BLaER1 (cell line): ENCODE measurements at regions not wholly inside any gene's neighbourhood (a gene's known extent, or its start where the extent isn't known, plus 50 kb on each side); places are given as distances from the start of the nearest gene placed in this dataset.
"Not testable (repeated sequence)": the region's sequence is repeated elsewhere in the genome, so short reads cannot be mapped to it uniquely, and the experiment has no call there.

Experiments used
- H3K27ac ChIP-seq: shearing (Covaris generic); formaldehyde crosslinking; 2 replicates; pipeline ENCODE4 v1.8.1; 2022
- H3K27me3 ChIP-seq: shearing (Covaris generic); formaldehyde crosslinking; 2 replicates; pipeline ENCODE4 v1.8.1; 2022
- H3K36me3 ChIP-seq: shearing (Covaris generic); formaldehyde crosslinking; 2 replicates; pipeline ENCODE4 v1.8.1; 2022
- H3K4me1 ChIP-seq: shearing (Covaris generic); formaldehyde crosslinking; 2 replicates; pipeline ENCODE4 v1.8.1; 2022
- H3K4me2 ChIP-seq: shearing (Covaris generic); formaldehyde crosslinking; 2 replicates; pipeline ENCODE4 v1.8.1; 2022
- H3K4me3 ChIP-seq: shearing (Covaris generic); formaldehyde crosslinking; 2 replicates; pipeline ENCODE4 v1.8.1; 2022
- H3K9ac ChIP-seq: shearing (Covaris generic); formaldehyde crosslinking; 2 replicates; pipeline ENCODE4 v1.8.1; 2022
- H3K9me3 ChIP-seq: shearing (Covaris generic); formaldehyde crosslinking; 2 replicates; pipeline ENCODE4 v1.8.1; 2022
- H4K20me1 ChIP-seq: shearing (Covaris generic); formaldehyde crosslinking; 2 replicates; pipeline ENCODE4 v1.8.1; 2022
- Cebpa-rat ChIP-seq: shearing (Covaris generic); IDR thresholded peaks from 2 replicates; pipeline ENCODE4 v1.8.1; 2022

DNA sequence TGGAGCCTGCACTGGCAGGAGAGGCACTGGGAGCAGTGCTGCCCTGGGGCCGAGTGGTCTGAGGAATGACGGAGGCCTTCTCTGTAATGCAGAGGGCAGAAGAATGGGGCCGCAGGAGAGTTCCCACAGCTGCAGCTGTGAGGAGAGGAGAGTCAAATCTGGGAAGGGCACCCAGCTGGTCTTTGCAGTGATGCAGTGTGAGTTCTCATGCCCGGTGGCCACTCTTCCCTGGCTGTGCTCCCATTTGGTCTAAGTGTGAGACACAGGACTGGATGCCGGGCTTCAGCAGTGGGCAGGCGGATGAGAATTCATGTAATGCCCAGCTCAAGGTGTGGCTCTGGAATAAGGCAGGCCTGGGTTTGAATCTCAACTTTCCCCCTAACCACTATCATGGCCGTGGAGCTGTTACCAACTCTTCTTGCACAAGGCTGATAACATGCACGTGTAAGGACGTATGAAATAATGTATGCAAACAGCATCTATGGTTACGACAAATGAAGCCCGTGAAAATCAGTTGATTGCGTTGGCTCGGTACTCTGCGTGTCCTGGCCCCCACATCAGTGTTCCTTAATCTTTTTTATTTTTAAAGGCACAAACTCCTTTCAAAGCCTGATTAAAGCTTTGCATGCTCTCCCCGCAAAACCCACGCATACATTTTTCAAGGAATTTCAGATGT, 71.6 kb downstream of the ACKR3 start:
- TF ChIP-seq Cebpa-rat, result no peak
- no peaks in the 10 kb centered on the region for H3K27me3 ChIP-seq
- H3K9ac ChIP-seq, result no peak overlapping the region
- no peaks in the 10 kb centered on the region for H3K36me3 ChIP-seq
- H3K27ac ChIP-seq, result no peak overlapping the region
- H4K20me1 ChIP-seq, result no peaks in the 10 kb centered on the region
- H3K4me3 ChIP-seq, result no peak overlapping the region
- H3K9me3 ChIP-seq, result peaks cover 25% of the 10 kb centered on the region
- no peak overlapping the region for H3K4me2 ChIP-seq
- H3K4me1 ChIP-seq, result no peaks in the 10 kb centered on the region

DNA sequence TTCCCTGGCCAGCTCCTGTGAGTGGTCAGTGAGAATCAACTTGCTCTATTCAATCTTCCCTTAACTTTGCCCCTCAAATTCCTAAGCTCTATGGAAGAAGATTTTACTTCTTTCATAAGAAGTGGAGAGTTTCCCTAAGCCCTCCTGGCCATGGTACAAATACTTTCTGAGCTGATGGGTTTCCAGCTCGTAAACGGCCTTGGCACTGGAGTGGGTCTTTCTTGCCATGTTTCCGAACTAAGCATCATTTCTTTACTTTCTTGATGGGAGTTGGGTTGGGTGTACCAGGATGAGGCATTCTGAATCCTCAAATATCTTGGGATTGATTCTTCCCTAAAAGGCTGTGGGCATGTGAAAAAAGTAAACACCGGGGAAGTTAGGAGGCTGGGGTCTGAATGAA, 72.5 kb downstream of the ACKR3 start:
- Histone ChIP-seq H3K27me3 (no peaks in the 10 kb centered on the region), H3K4me2 (no peak overlapping the region), H3K9me3 (peaks cover 25% of the 10 kb centered on the region), H3K36me3 (no peaks in the 10 kb centered on the region), H3K9ac (no peak overlapping the region), H3K4me3 (no peak overlapping the region), H3K4me1 (no peaks in the 10 kb centered on the region), H4K20me1 (no peaks in the 10 kb centered on the region), H3K27ac (no peak overlapping the region)
- no peak for TF ChIP-seq Cebpa-rat

DNA sequence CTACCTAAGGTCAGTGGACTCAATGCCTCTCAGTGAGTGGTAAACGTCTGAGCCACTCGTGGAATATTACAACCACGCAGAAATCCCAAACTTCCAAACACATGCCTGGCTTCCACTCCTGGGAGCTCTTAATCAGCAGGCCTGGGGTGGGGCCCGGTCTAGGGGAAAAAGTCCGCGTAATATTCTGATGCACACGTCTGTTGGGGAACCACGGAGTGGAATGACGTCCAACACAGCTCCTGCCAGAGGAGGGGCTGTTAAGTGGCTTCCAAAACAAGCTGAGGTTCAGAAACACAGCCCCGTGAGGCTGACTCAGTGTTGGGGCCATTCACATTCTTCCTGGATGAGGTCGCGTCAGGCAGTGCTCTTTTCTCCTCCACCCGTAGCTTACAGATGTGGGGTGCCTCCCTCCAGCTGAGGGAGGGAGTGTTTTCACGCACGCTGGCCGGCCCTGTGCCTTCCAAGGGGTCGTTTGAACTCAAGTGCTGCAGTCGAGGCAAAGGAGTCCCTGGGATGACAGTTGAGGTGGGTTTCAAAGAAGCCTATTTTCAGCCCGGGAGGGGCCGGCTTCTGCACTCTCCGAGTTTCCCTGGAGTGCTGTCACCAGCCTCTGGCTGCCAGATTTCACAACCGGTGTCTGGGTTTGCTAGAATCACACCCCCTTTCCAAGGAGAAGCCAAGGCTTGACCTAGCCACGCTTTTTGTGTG, 73.1 kb downstream of the ACKR3 start:
- Histone ChIP-seq H3K27me3 (no peaks in the 10 kb centered on the region), H3K36me3 (no peaks in the 10 kb centered on the region), H3K27ac (no peak overlapping the region), H3K4me1 (no peaks in the 10 kb centered on the region), H3K4me3 (no peak overlapping the region), H3K4me2 (no peak overlapping the region), H3K9ac (no peak overlapping the region), H3K9me3 (peaks cover 25% of the 10 kb centered on the region), H4K20me1 (no peaks in the 10 kb centered on the region)
- TF ChIP-seq Cebpa-rat, result no peak

DNA sequence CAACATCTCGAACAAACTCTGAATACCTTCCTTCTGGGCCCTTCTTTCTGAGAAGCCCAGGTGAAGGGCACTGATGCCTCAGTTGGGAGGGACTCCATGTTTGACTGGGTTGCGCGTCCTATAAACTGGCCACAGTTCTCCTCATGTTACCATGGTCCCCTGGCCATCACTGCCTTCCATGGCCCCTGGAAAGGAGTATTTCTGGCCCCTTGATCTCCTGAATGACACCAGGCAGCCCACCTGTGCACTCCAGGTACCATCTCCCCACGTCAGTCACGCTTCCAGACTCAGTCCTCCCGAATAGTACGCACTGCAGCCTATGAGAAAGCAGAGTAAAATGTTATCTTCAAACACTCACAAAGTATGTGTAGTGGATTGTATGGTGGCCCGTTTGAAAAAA, 73.9 kb downstream of the ACKR3 start:
- no peaks in the 10 kb centered on the region for H3K4me1 ChIP-seq

DNA sequence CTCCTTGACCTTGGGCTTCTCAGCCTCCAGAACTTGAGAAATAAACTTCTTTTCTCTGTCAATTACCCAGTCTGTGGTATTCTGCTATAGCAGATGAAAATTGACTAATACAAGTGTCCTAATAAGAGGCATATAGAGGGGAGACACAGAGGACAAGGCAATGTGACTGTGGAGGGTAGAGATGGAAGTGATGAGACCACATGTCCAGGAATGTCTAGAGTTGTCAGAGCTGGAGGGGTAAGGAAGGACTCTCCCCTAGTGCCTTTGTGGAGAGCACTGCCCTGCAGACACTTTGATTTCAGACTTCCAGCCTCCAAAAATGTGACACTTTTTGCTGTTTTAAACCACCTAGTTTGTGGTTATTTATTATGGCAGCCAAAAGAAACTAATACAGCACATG, 74.4 kb downstream of the ACKR3 start:
- Histone ChIP-seq H3K27ac (no peak overlapping the region), H3K4me3 (no peak overlapping the region), H3K27me3 (no peaks in the 10 kb centered on the region), H3K4me1 (no peaks in the 10 kb centered on the region), H3K9ac (no peak overlapping the region), H3K4me2 (no peak overlapping the region), H4K20me1 (no peaks in the 10 kb centered on the region), H3K36me3 (no peaks in the 10 kb centered on the region), H3K9me3 (peaks cover 25% of the 10 kb centered on the region)
- no peak for TF ChIP-seq Cebpa-rat

More for the DNA sequence above, 73.9 kb downstream of the ACKR3 start:
- no peak overlapping the region for H3K27ac ChIP-seq
- H3K4me3 ChIP-seq, result no peak overlapping the region
- no peak for TF ChIP-seq Cebpa-rat
- H3K4me2 ChIP-seq, result no peak overlapping the region
- H3K36me3 ChIP-seq, result no peaks in the 10 kb centered on the region
- H4K20me1 ChIP-seq, result no peaks in the 10 kb centered on the region
- peaks cover 25% of the 10 kb centered on the region for H3K9me3 ChIP-seq
- H3K9ac ChIP-seq, result no peak overlapping the region
- H3K27me3 ChIP-seq, result no peaks in the 10 kb centered on the region

DNA sequence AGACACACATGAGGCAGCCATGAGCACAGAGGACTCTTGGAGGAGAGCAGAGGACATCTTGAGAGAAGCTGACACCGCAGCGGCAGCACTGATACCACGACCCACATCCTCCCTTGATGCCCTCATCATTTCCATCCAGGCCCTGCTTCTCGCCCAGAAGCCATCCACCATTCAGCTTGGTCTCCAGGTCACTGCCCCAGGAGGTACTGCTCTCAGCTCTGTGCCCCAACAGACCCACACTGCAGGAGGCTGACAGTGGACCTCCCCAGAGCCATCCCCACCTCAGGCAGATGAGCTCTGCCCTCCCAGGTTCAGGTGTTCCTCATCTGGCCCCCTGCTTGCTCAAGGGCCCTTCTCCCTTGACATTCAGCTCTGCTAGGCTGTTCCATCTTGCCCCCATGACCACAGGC, 74.9 kb downstream of the ACKR3 start:
- H3K4me2 ChIP-seq, result no peak overlapping the region
- no peak overlapping the region for H3K4me3 ChIP-seq
- H3K9ac ChIP-seq, result no peak overlapping the region
- H3K27me3 ChIP-seq, result no peaks in the 10 kb centered on the region
- H4K20me1 ChIP-seq, result no peaks in the 10 kb centered on the region
- no peak for TF ChIP-seq Cebpa-rat
- peaks cover 25% of the 10 kb centered on the region for H3K9me3 ChIP-seq
- no peak overlapping the region for H3K27ac ChIP-seq
- no peaks in the 10 kb centered on the region for H3K36me3 ChIP-seq
- no peaks in the 10 kb centered on the region for H3K4me1 ChIP-seq

DNA sequence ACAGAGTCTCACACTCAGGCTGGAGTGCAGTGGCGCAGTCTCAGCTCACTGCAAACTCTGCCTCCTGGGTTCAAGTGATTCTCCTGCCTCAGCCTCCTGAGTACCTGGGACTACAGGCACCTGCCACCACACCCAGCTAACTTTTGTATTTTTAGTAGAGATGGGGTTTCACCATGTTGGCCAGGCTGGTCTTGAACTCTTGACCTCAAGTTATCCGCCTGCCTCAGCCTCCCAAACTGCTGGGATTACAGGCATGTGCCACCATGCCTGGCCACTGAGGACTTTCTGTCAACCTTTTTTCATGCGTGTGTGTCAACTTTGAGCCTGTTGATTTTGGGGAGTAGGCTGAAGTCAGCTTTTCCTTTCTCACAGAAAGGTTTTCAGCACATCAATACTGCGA, 75.5 kb downstream of the ACKR3 start:
- not testable (repeated sequence) for H4K20me1 ChIP-seq, H3K4me3 ChIP-seq, H3K4me1 ChIP-seq, H3K36me3 ChIP-seq, H3K4me2 ChIP-seq, H3K27ac ChIP-seq, H3K27me3 ChIP-seq, H3K9ac ChIP-seq
- H3K9me3 ChIP-seq, result peaks cover 25% of the 10 kb centered on the region

DNA sequence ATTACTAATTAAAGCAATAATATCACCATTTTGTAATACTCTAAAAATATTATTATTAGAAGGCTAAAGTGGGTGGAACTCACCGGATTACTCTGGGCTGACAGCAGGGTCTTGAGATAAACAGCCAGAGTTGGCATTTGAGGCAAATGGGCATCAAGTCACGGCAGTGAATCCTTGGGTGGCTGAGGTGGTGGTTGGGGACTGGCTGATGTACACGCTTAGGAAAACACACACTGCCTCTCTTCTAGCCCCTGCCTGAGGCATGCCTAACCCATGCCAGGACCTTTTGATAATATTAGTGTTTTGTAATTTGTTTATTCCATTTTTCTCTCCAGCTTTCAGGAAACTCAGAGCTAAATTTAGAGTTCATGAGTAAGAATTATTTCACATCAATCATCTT, 76.8 kb downstream of the ACKR3 start:
- Histone ChIP-seq H3K9me3 (peaks cover 13% of the 10 kb centered on the region), H3K27me3 (no peaks in the 10 kb centered on the region), H4K20me1 (no peaks in the 10 kb centered on the region)

DNA sequence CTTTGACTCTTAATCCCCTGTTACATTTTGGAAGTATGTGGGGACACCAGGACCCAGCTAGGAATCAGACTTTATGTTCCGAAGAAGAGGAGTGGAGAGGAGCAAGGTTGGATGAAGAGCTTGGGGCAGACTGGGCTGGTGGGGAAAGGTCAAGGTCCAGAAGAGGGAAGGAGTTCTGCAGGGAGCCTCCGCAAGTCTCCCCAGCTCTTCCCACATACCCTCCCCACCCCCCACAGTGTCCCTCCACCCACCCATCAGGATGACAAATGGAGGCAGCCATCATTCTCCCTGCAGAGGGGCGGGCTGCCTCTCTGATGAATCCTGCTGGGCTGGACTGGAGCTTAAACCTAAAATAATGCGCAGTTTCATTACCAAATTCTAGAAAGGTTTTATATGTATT, 77.2 kb downstream of the ACKR3 start:
- H3K9me3 ChIP-seq, result peaks cover 8% of the 10 kb centered on the region
- no peaks in the 10 kb centered on the region for H3K4me1 ChIP-seq
- no peak for TF ChIP-seq Cebpa-rat
- no peak overlapping the region for H3K9ac ChIP-seq
- H3K36me3 ChIP-seq, result no peaks in the 10 kb centered on the region
- no peaks in the 10 kb centered on the region for H4K20me1 ChIP-seq
- H3K4me2 ChIP-seq, result no peak overlapping the region
- no peak overlapping the region for H3K4me3 ChIP-seq
- no peak overlapping the region for H3K27ac ChIP-seq
- no peaks in the 10 kb centered on the region for H3K27me3 ChIP-seq

More for the DNA sequence above, 76.8 kb downstream of the ACKR3 start:
- Histone ChIP-seq H3K4me2 (no peak overlapping the region), H3K27ac (no peak overlapping the region), H3K36me3 (no peaks in the 10 kb centered on the region), H3K9ac (no peak overlapping the region), H3K4me3 (no peak overlapping the region), H3K4me1 (no peaks in the 10 kb centered on the region)
- no peak for TF ChIP-seq Cebpa-rat

DNA sequence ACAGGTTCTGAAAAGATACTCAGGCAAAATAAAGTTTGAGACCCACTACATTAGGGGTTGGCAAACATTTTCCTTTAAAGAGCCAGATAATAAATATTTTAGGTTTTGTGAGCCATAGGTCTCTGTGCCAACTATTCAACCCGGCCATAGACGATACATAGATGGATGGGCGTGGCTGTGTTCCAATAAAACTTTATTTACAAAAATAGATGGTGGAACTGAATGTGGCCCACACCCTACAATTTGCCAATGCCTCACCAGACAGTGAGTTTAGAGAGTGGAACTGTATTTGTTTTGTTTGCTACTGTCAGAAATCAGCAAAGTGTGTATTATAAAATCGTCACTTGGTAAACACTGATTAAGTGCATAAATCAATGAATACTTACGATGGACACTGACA, 78.0 kb downstream of the ACKR3 start:
- no peak for TF ChIP-seq Cebpa-rat
- H3K4me2 ChIP-seq, result no peak overlapping the region
- no peaks in the 10 kb centered on the region for H3K36me3 ChIP-seq
- H3K9ac ChIP-seq, result no peak overlapping the region
- peaks cover 3% of the 10 kb centered on the region; the same call in 1 of the 2 replicates for H3K9me3 ChIP-seq
- H3K27me3 ChIP-seq, result no peaks in the 10 kb centered on the region
- no peaks in the 10 kb centered on the region for H3K4me1 ChIP-seq
- no peak overlapping the region for H3K27ac ChIP-seq
- H3K4me3 ChIP-seq, result no peak overlapping the region
- no peaks in the 10 kb centered on the region for H4K20me1 ChIP-seq
